ENCODE measurements at regions not wholly inside any gene's neighbourhood (a gene's known extent, or its start where the extent isn't known, plus 50 kb on each side); places are given as distances from the start of the nearest gene placed in this dataset.

GRCh38 chr5:102659151-102659550 is 96.0 kb upstream of the PAM start:
- ChIA-PET POLR2A (no interaction called here), CTCF (interaction anchor here (0.7 to 1.5 kb wide), 2 partner anchors 10 to 95 kb away, joined by 3 to 4 read pairs; no protein-coding TSS in a partner anchor)
- H3K4me3 ChIP-seq (ENCODE audit: low read depth, low read length), result no peak overlapping the region
- no peaks in the 10 kb centered on the region for H3K4me1 ChIP-seq (ENCODE audit: control insufficient read depth, insufficient read depth, low read length)
- no peak overlapping the region for H3K27ac ChIP-seq (ENCODE audit: extremely low read depth, low read depth, low read length)
- H3K36me3 ChIP-seq (ENCODE audit: control insufficient read depth in 2 of 2, insufficient read depth in 1 of 2, low read length in 2 of 2), result no peaks in the 10 kb centered on the region
- no peak for TF ChIP-seq ZNF777 (tag by site-specific recombination; IDR thresholded peaks at IDR 0.05; ENCODE audit: borderline replicate concordance)
- no peak for TF ChIP-seq ZNF324 (tag by site-specific recombination; IDR thresholded peaks at IDR 0.05)
- TF ChIP-seq ZFP3 (tag by site-specific recombination; IDR thresholded peaks at IDR 0.05; ENCODE audit: low read depth), result no peak
- TF ChIP-seq SCRT1 (tag by site-specific recombination; IDR thresholded peaks at IDR 0.05; ENCODE audit: borderline replicate concordance), result no peak
- no peak for TF ChIP-seq ZNF660 (tag by site-specific recombination; IDR thresholded peaks at IDR 0.05)
- TF ChIP-seq ZNF140 (tag by site-specific recombination; IDR thresholded peaks at IDR 0.05), result no peak
- no peak for TF ChIP-seq ZNF830 (tag by site-specific recombination; IDR thresholded peaks at IDR 0.05; ENCODE audit: low read depth)
- no peak for TF ChIP-seq HOXA7 (CRISPR knock-in tag; IDR thresholded peaks at IDR 0.05; ENCODE audit: borderline replicate concordance)
- no peak for TF ChIP-seq ZNF843 (tag by site-specific recombination; IDR thresholded peaks at IDR 0.05)
- TF ChIP-seq, protein P1, sequence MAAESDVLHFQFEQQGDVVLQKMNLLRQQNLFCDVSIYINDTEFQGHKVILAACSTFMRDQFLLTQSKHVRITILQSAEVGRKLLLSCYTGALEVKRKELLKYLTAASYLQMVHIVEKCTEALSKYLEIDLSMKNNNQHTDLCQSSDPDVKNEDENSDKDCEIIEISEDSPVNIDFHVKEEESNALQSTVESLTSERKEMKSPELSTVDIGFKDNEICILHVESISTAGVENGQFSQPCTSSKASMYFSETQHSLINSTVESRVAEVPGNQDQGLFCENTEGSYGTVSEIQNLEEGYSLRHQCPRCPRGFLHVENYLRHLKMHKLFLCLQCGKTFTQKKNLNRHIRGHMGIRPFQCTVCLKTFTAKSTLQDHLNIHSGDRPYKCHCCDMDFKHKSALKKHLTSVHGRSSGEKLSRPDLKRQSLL (tag by site-specific recombination; IDR thresholded peaks at IDR 0.05), result no peak
- TF ChIP-seq ZNF529 (tag by site-specific recombination; IDR thresholded peaks at IDR 0.05; ENCODE audit: insufficient replicate concordance), result no peak
- TF ChIP-seq ZNF121 (tag by site-specific recombination; IDR thresholded peaks at IDR 0.05), result no peak
- no peak for TF ChIP-seq OVOL3 (tag by site-specific recombination; IDR thresholded peaks at IDR 0.05)
- no peak for TF ChIP-seq YY1 (tag by site-specific recombination; IDR thresholded peaks at IDR 0.05)
- TF ChIP-seq ZNF561 (tag by site-specific recombination; IDR thresholded peaks at IDR 0.05; ENCODE audit: borderline replicate concordance), result no peak
- no peak for TF ChIP-seq GLIS2 (tag by site-specific recombination; IDR thresholded peaks at IDR 0.05)
- TF ChIP-seq, protein P2, sequence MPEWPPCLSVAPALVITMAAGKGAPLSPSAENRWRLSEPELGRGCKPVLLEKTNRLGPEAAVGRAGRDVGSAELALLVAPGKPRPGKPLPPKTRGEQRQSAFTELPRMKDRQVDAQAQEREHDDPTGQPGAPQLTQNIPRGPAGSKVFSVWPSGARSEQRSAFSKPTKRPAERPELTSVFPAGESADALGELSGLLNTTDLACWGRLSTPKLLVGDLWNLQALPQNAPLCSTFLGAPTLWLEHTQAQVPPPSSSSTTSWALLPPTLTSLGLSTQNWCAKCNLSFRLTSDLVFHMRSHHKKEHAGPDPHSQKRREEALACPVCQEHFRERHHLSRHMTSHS (tag by site-specific recombination; IDR thresholded peaks at IDR 0.05), result no peak
- TF ChIP-seq ZNF37A (tag by site-specific recombination; IDR thresholded peaks at IDR 0.05), result no peak
- TF ChIP-seq ZNF580 (tag by site-specific recombination; IDR thresholded peaks at IDR 0.05), result no peak
- H3K9me3 ChIP-seq (ENCODE audit: control insufficient read depth, insufficient read depth, low read depth, low read length), result no peaks in the 10 kb centered on the region

DNA sequence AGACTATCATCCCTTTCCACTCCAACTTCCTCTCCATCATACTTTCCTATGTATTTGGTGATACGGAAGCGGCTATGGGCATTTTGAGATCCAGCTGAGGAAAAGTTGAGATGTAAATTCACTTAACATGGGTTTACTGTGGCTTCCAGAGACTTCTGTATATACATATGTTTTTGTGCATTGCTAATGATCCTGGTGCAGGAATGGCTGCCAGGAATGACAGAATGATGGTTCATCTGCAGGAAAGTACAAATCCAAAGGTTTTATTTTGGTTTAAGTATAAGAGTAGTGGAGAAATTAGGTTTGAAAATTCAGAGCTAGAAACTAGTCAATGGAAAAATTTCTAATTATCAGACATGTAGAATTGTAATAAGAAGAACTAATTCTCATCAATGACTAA is 95.0 kb upstream of the PAM start:
- Histone ChIP-seq H3K36me3 (ENCODE audit: control insufficient read depth in 2 of 2, insufficient read depth in 1 of 2, low read length in 2 of 2) (no peaks in the 10 kb centered on the region), H3K27ac (ENCODE audit: extremely low read depth, low read depth, low read length) (no peak overlapping the region), H3K4me3 (ENCODE audit: low read depth, low read length) (no peak overlapping the region), H3K4me1 (ENCODE audit: control insufficient read depth, insufficient read depth, low read length) (no peaks in the 10 kb centered on the region), H3K9me3 (ENCODE audit: control insufficient read depth, insufficient read depth, low read depth, low read length) (no peaks in the 10 kb centered on the region)
- ChIA-PET CTCF (interaction anchor here (1.5 kb wide), 1 partner anchor 9 kb away, joined by 4 read pairs; no protein-coding TSS in a partner anchor), POLR2A (no interaction called here)
- TF ChIP-seq ZNF394 (tag by site-specific recombination; IDR thresholded peaks at IDR 0.05; ENCODE audit: borderline replicate concordance) (no peak), ZNF274 (IDR thresholded peaks at IDR 0.05; ENCODE audit: low read length) (no peak), ZNF274 (tag by site-specific recombination; IDR thresholded peaks at IDR 0.05; ENCODE audit: borderline replicate concordance) (no peak), ZNF747 (tag by site-specific recombination; IDR thresholded peaks at IDR 0.05) (no peak), ZNF624 (tag by site-specific recombination; IDR thresholded peaks at IDR 0.05) (no peak), ZBTB17 (tag by site-specific recombination; IDR thresholded peaks at IDR 0.05) (no peak), ZNF521 (tag by site-specific recombination; IDR thresholded peaks at IDR 0.05) (no peak)
